DMS79 treated with DMSO at 0.1 percent for 48 hours (cell line): ENCODE measurements at regions not wholly inside any gene's neighbourhood (a gene's known extent, or its start where the extent isn't known, plus 50 kb on each side); places are given as distances from the start of the nearest gene placed in this dataset.

Experiments used
- DNase-seq: peaks from one replicate; lab custom pipeline; 2025; lab: John Stamatoyannopoulos, UW

GRCh38 chr4:152094970-152095700, 334.3 kb upstream of the GATB start:
- no peak for DNase-seq

- no peak for DNase-seq
Measured at GRCh38 chr4:152091405-152091804, 330.6 kb upstream of the GATB start.

- DNase-seq: no peak
Measured at GRCh38 chr4:152090543-152090942, 329.7 kb upstream of the GATB start.

GRCh38 chr4:152089584-152089983, 328.8 kb upstream of the GATB start:
- no peak for DNase-seq

- DNase-seq: no peak
Measured at GRCh38 chr4:152087335-152087734, 326.5 kb upstream of the GATB start.

- no peak for DNase-seq
Measured at GRCh38 chr4:152085657-152086056, 324.9 kb upstream of the GATB start.

GRCh38 chr4:152083338-152083737, 322.5 kb upstream of the GATB start:
- DNase-seq: no peak

GRCh38 chr4:152081024-152081423, 320.2 kb upstream of the GATB start:
- no peak for DNase-seq

- no peak for DNase-seq
Measured at GRCh38 chr4:152079543-152080293, 318.9 kb upstream of the GATB start.

- DNase-seq: no peak
Measured at GRCh38 chr4:152079079-152079478, 318.3 kb upstream of the GATB start.

- no peak for DNase-seq
Measured at GRCh38 chr4:152077582-152077981, 316.8 kb upstream of the GATB start.

- no peak for DNase-seq
Measured at GRCh38 chr4:152075253-152075928, 314.6 kb upstream of the GATB start.

GRCh38 chr4:152074573-152074972, 313.8 kb upstream of the GATB start:
- DNase-seq: no peak

GRCh38 chr4:152074088-152074437, 313.3 kb upstream of the GATB start:
- DNase-seq: no peak

- peak; percentile 1 for DNase-seq
Measured at GRCh38 chr4:152073351-152074087, 312.7 kb upstream of the GATB start.

GRCh38 chr4:152072906-152073305, 312.1 kb upstream of the GATB start:
- DNase-seq: no peak

- no peak for DNase-seq
Measured at GRCh38 chr4:152072001-152072485, 311.2 kb upstream of the GATB start.

GRCh38 chr4:152070854-152071253, 310.0 kb upstream of the GATB start:
- no peak for DNase-seq

GRCh38 chr4:152068866-152069265, 308.1 kb upstream of the GATB start:
- DNase-seq: no peak

- no peak for DNase-seq
Measured at GRCh38 chr4:152065545-152065944, 304.7 kb upstream of the GATB start.

- no peak for DNase-seq
Measured at GRCh38 chr4:152064753-152065152, 303.9 kb upstream of the GATB start.

- DNase-seq: no peak
Measured at GRCh38 chr4:152064282-152064681, 303.5 kb upstream of the GATB start.
